K562 (cell line): ENCODE measurements at regions not wholly inside any gene's neighbourhood (a gene's known extent, or its start where the extent isn't known, plus 50 kb on each side); places are given as distances from the start of the nearest gene placed in this dataset.

Source experiments
- ATAC-seq: fragments of 200-7000 bp; cut with Tn5 transposase; 3 replicates; pipeline ENCODE4 v1.9.1; 2020; ENCODE audit warnings: moderate library complexity
- BruUV-seq: library from RNA; stranded (reverse); fragments of 400-500 nt; replicated peaks from 2 replicates; lab custom pipeline; 2021; lab: Mats Ljungman, UMichigan
- CTCF ChIA-PET: fragments of 300-600 bp; formaldehyde crosslinking; extraction: SDS; loops from one replicate; lab custom pipeline; 2021; ENCODE audit warnings: low intra/inter-chr PET ratio; lab: Yijun Ruan, JAX
- POLR2A ChIA-PET: fragments of 300-600, 350-650 bp; sonication (Branson Sonifier 250); formaldehyde crosslinking; extraction: SDS; loops from one replicate; lab custom pipeline; 2021; ENCODE audit warnings: antibody characterized with exemption, inconsistent platforms; lab: Yijun Ruan, JAX
- DNase-seq, 4 experiments: peaks; one replicate each; pipeline versions ENCODE4 v3.0.0 to v3.0.0-alpha.2; 2011 to 2018; ENCODE audit warnings: low spot score in 3 of 4, mixed read lengths in 3 of 4; ENCODE audit errors: extremely low read depth in 1 of 4
- FAIRE-seq: peaks from 2 replicates; lab custom pipeline; 2011; peaks lifted over from hg19 to GRCh38; lab: Jason Lieb, UNC
- H2AFZ ChIP-seq: 2 replicates; pipeline ENCODE4 v1.6.0; 2011; ENCODE audit warnings: low read depth, low read length, control low read depth, inconsistent platforms
- H3K27ac ChIP-seq: fragments of 200-600 bp; 3 replicates; pipeline ENCODE4 v1.8.0; 2011; ENCODE audit warnings: low read depth, mild to moderate bottlenecking, control low read depth, inconsistent platforms, low read length, moderate library complexity, mixed read lengths; ENCODE audit errors: extremely low read depth
- H3K27me3 ChIP-seq, 2 experiments: fragments of 300-600 bp in 1 of 2; 2 replicates in 1 of 2; 3 replicates in 1 of 2; pipeline versions ENCODE4 v1.6.0 to v1.8.0; 2011; ENCODE audit warnings: inconsistent platforms in 2 of 2, low read length in 2 of 2, mild to moderate bottlenecking in 1 of 2, mixed read lengths in 1 of 2, moderate library complexity in 1 of 2; ENCODE audit not compliant: control insufficient read depth in 2 of 2, insufficient read depth in 2 of 2
- H3K36me3 ChIP-seq: fragments of 300-600 bp; 3 replicates; pipeline ENCODE4 v1.8.0; 2011; ENCODE audit warnings: mild to moderate bottlenecking, low read length, inconsistent platforms; ENCODE audit not compliant: control insufficient read depth, insufficient read depth
- H3K4me1 ChIP-seq, 2 experiments: fragments of 200-600 bp in 1 of 2; replicated peaks in 1 of 2; 2 replicates in 1 of 2; 3 replicates in 1 of 2; pipeline versions ENCODE4 v1.5.1 to v1.8.0; 2011; ENCODE audit warnings: inconsistent platforms in 2 of 2, low read length in 2 of 2, mild to moderate bottlenecking in 1 of 2, mixed read lengths in 1 of 2, moderate library complexity in 1 of 2; ENCODE audit not compliant: control insufficient read depth in 2 of 2, insufficient read depth in 2 of 2
- H3K4me2 ChIP-seq: 2 replicates; pipeline ENCODE4 v1.6.1; 2011; ENCODE audit warnings: low read length, control low read depth, inconsistent platforms, mixed read lengths; ENCODE audit not compliant: insufficient read depth
- H3K4me3 ChIP-seq: fragments of 200-600 bp; sonication (generic), shearing (Covaris generic); 2 replicates; pipeline ENCODE4 v1.5.1; 2016; ENCODE audit warnings: control low read depth, inconsistent platforms
- H3K79me2 ChIP-seq: fragments of 200-600 bp; 3 replicates; pipeline ENCODE4 v1.8.0; 2011; ENCODE audit warnings: low read length, inconsistent platforms; ENCODE audit not compliant: control insufficient read depth, insufficient read depth
- H3K9ac ChIP-seq, 2 experiments: 2 replicates each; pipeline versions ENCODE4 v1.6.0 to v1.6.1; 2011; ENCODE audit warnings: low read depth in 2 of 2, low read length in 2 of 2, control low read depth in 1 of 2, inconsistent platforms in 1 of 2, mild to moderate bottlenecking in 1 of 2, mixed read lengths in 1 of 2; ENCODE audit not compliant: insufficient read depth in 1 of 2
- H3K9me1 ChIP-seq: one replicate; pipeline ENCODE4 v1.6.0; 2011; ENCODE audit warnings: inconsistent platforms, mild to moderate bottlenecking, low read length, moderate library complexity; ENCODE audit not compliant: control insufficient read depth, insufficient read depth
- H3K9me3 ChIP-seq: replicated peaks from 2 replicates; pipeline ENCODE4 v1.5.1; 2011; ENCODE audit warnings: low read depth, low read length, inconsistent platforms; ENCODE audit not compliant: control insufficient read depth, insufficient read depth
- H4K20me1 ChIP-seq: replicated peaks from 2 replicates; pipeline ENCODE4 v1.6.1; 2011; ENCODE audit warnings: low read length, inconsistent platforms, mixed read lengths; ENCODE audit not compliant: control insufficient read depth, insufficient read depth
- ELF1 ChIP-seq: fragments of 200-800 bp; sonication (Bioruptor generic); IDR thresholded peaks from 2 replicates; pipeline ENCODE4 v1.6.1; 2016; ENCODE audit warnings: missing genetic modification characterization, missing compliant biosample characterization
- PHB ChIP-seq: fragments of 250-450 bp; sonication (Bioruptor Pico); IDR thresholded peaks from 2 replicates; pipeline ENCODE4 v1.5.0; 2021
- PREB ChIP-seq: sonication (generic); formaldehyde crosslinking; IDR thresholded peaks from 2 replicates; pipeline ENCODE4 v1.8.1; 2023; ENCODE audit warnings: mild to moderate bottlenecking, missing genetic modification reagents
- RNF219 ChIP-seq: fragments of 250-450 bp; sonication (Bioruptor Pico); IDR thresholded peaks from 2 replicates; pipeline ENCODE4 v1.5.0; 2022; ENCODE audit warnings: mild to moderate bottlenecking
- SFPQ ChIP-seq: fragments of 200-400 bp; formaldehyde crosslinking; IDR thresholded peaks from 2 replicates; pipeline ENCODE4 v1.6.1; 2017; ENCODE audit warnings: mild to moderate bottlenecking, low read depth, low read length, moderate library complexity
- SIRT6 ChIP-seq: IDR thresholded peaks from one replicate; pipeline ENCODE4 v1.6.1; 2012; ENCODE audit warnings: low read depth, mild to moderate bottlenecking, control low read depth, inconsistent platforms, low read length, moderate library complexity
- ZNF263 ChIP-seq: sonication (generic); formaldehyde crosslinking; IDR thresholded peaks from 2 replicates; pipeline ENCODE4 v1.8.0; 2022; ENCODE audit warnings: mild to moderate bottlenecking, missing genetic modification reagents, borderline replicate concordance
- WGBS: fragments of 100-300 bp; shearing (Covaris generic); methylation state at CpG from one replicate; pipeline ENCODE4 v1.1.6; 2016; ENCODE audit warnings: low coverage, mixed read lengths; ENCODE audit not compliant: insufficient coverage; ENCODE audit errors: missing lambda C conversion rate; 5-methylcytosine and 5-hydroxymethylcytosine counted together
- in situ Hi-C: fragments of 300-500 bp; cut with MboI; formaldehyde crosslinking; loops from 4 replicates; pipeline ENCODE4 v1.15.0; 2018; ENCODE audit warnings: inconsistent platforms, mixed read lengths
- intact Hi-C: fragments of 100-400 bp; cut with micrococcal nuclease; formaldehyde crosslinking; loops from 2 replicates; pipeline ENCODE4 v1.14.2; 2022

- Histone ChIP-seq H3K9ac (no peak overlapping the region), H3K4me3 (no peak overlapping the region), H3K4me1 (no peaks in the 10 kb centered on the region), H3K4me2 (no peak overlapping the region), H2AFZ (no peak overlapping the region), H3K27ac (no peak overlapping the region), H3K79me2 (no peaks in the 10 kb centered on the region), H3K9me3 (no peaks in the 10 kb centered on the region), H4K20me1 (no peaks in the 10 kb centered on the region), H3K9me1 (no peaks in the 10 kb centered on the region), H3K36me3 (no peaks in the 10 kb centered on the region), H3K27me3 (peaks cover 0 to 28% of the 10 kb centered on the region in 2 experiments; a peak in 3 of 5 replicates)
- POLR2A ChIA-PET, result no interaction called here
- no peak for TF ChIP-seq SIRT6
- no peak for TF ChIP-seq PREB (CRISPR knock-in tag)
- TF ChIP-seq PHB (CRISPR knock-in tag), result no peak
- no peak for TF ChIP-seq ELF1 (tag)
- no peak for TF ChIP-seq SFPQ
- TF ChIP-seq RNF219 (CRISPR knock-in tag), result no peak
- no peak for TF ChIP-seq ZNF263 (CRISPR knock-in tag)
- ATAC-seq (no peak), DNase-seq (no peak), FAIRE-seq (no peak)
- intact Hi-C loops, result no loop called here
- WGBS, result 0% methylated on average over 8 of the region's 8 CpGs
- no TSS peak for BruUV-seq
- in situ Hi-C loops, result no loop called here
- CTCF ChIA-PET, result no interaction called here
These were observed 122.0 kb upstream of the TCERG1L start for GRCh38 chr10:131433568-131433967.
